K562 (cell line): ENCODE measurements at regions not wholly inside any gene's neighbourhood (a gene's known extent, or its start where the extent isn't known, plus 50 kb on each side); places are given as distances from the start of the nearest gene placed in this dataset.

ENCODE experiments used
- CHD2 ChIP-seq: IDR thresholded peaks from 2 replicates; pipeline ENCODE4 v1.6.1; 2011; ENCODE audit warnings: low read depth, low read length
- CTCF ChIP-seq, 3 experiments: IDR thresholded peaks in 2 of 3; conservative IDR thresholded peaks in 1 of 3; 2 replicates each; pipeline ENCODE4 v1.5.1; 2011 to 2012; ENCODE audit warnings: low read length in 3 of 3, mild to moderate bottlenecking in 3 of 3, control low read depth in 2 of 3, improper control_type of control experiment in 1 of 3, inconsistent platforms in 1 of 3, low read depth in 1 of 3, mixed read lengths in 1 of 3, moderate library complexity in 1 of 3; ENCODE audit not compliant: insufficient read depth in 2 of 3
- GTF2A2 ChIP-seq: IDR thresholded peaks from 2 replicates; pipeline ENCODE4 v1.6.1; 2016; ENCODE audit warnings: mild to moderate bottlenecking, missing genetic modification characterization, missing compliant biosample characterization
- KAT7 ChIP-seq: sonication (generic); formaldehyde crosslinking; IDR thresholded peaks from 2 replicates; pipeline ENCODE4 v1.8.0; 2022; ENCODE audit warnings: missing genetic modification reagents, mild to moderate bottlenecking, borderline replicate concordance
- MCM7 ChIP-seq, 2 experiments: fragments of 450-650 bp; IDR thresholded peaks; 2 replicates each; pipeline ENCODE4 v1.6.1; 2016 to 2018
- PKNOX1 ChIP-seq: fragments of 450-650 bp; IDR thresholded peaks from 2 replicates; pipeline ENCODE4 v1.6.1; 2016
- RBBP5 ChIP-seq: fragments of 200-600 bp; sonication (generic); IDR thresholded peaks from 2 replicates; pipeline ENCODE4 v1.6.1; 2012; ENCODE audit warnings: borderline replicate concordance, mild to moderate bottlenecking, low read length, control low read depth, inconsistent platforms; ENCODE audit not compliant: insufficient read depth, poor library complexity, severe bottlenecking
- SMAD2 ChIP-seq: fragments of 150-350 bp; IDR thresholded peaks from 2 replicates; pipeline ENCODE4 v1.6.1; 2014; ENCODE audit warnings: low read depth, mild to moderate bottlenecking, low read length
- TEAD2 ChIP-seq: fragments of 450-650 bp; IDR thresholded peaks from 2 replicates; pipeline ENCODE4 v1.6.1; 2016; ENCODE audit warnings: missing genetic modification characterization, control low read depth, missing compliant biosample characterization
- TGIF2 ChIP-seq: sonication (generic); formaldehyde crosslinking; IDR thresholded peaks from 2 replicates; pipeline ENCODE4 v1.8.1; 2022; ENCODE audit warnings: mild to moderate bottlenecking, missing genetic modification reagents, moderate library complexity

GRCh38 chr4:59484944-59485343 is 1715.2 kb upstream of the ADGRL3 start:
- TF ChIP-seq KAT7 (CRISPR knock-in tag) (no peak), GTF2A2 (tag) (no peak), PKNOX1 (no peak), RBBP5 (no peak), CTCF (IDR thresholded peaks at IDR 0.05 in 2 of 3, conservative IDR thresholded peaks at IDR 0.05 in 1 of 3; ENCODE audit: insufficient read depth in 2 of 3, low read depth in 1 of 3, low read length in 3 of 3) (no peak), MCM7 (IDR thresholded peaks at IDR 0.05) (no peak), CHD2 (no peak), SMAD2 (no peak), TGIF2 (CRISPR knock-in tag) (no peak), TEAD2 (tag) (no peak)
